Astrocyte (in vitro differentiated cells and primary cell): ENCODE measurements at regions not wholly inside any gene's neighbourhood (a gene's known extent, or its start where the extent isn't known, plus 50 kb on each side); places are given as distances from the start of the nearest gene placed in this dataset.

Experiments used
- DNase-seq: peaks from one replicate; pipeline ENCODE4 v3.0.0-alpha.2; 2010; ENCODE audit warnings: low read depth
- FAIRE-seq: peaks from 2 replicates; lab custom pipeline; 2011; peaks lifted over from hg19 to GRCh38; lab: Jason Lieb, UNC
- H2AFZ ChIP-seq: 2 replicates; pipeline ENCODE4 v1.6.0; 2012; ENCODE audit warnings: low read depth, low read length, inconsistent platforms
- H3K27ac ChIP-seq: 2 replicates; pipeline ENCODE4 v1.5.1; 2011; ENCODE audit warnings: low read depth, low read length, inconsistent platforms
- H3K27me3 ChIP-seq: 2 replicates; pipeline ENCODE4 v1.6.0; 2011; ENCODE audit warnings: low read length, inconsistent platforms; ENCODE audit not compliant: insufficient read depth
- H3K36me3 ChIP-seq: 2 replicates; pipeline ENCODE4 v1.5.1; 2011; ENCODE audit warnings: low read length, inconsistent platforms; ENCODE audit not compliant: insufficient read depth
- H3K4me1 ChIP-seq: 2 replicates; pipeline ENCODE4 v1.5.1; 2011; ENCODE audit warnings: low read length, inconsistent platforms; ENCODE audit not compliant: insufficient read depth
- H3K4me2 ChIP-seq: 2 replicates; pipeline ENCODE4 v1.6.0; 2012; ENCODE audit warnings: low read length, inconsistent platforms
- H3K4me3 ChIP-seq: 2 replicates; pipeline ENCODE4 v1.5.1; 2011; ENCODE audit warnings: low read depth, mild to moderate bottlenecking, low read length, inconsistent platforms; ENCODE audit not compliant: insufficient read depth
- H3K79me2 ChIP-seq: 2 replicates; pipeline ENCODE4 v1.6.0; 2012; ENCODE audit warnings: mild to moderate bottlenecking, low read length, inconsistent platforms; ENCODE audit not compliant: insufficient read depth
- H3K9ac ChIP-seq: 2 replicates; pipeline ENCODE4 v1.6.0; 2012; ENCODE audit warnings: mild to moderate bottlenecking, low read length, inconsistent platforms
- H3K9me3 ChIP-seq: 2 replicates; pipeline ENCODE4 v1.5.1; 2012; ENCODE audit warnings: low read depth, mild to moderate bottlenecking, low read length, inconsistent platforms; ENCODE audit not compliant: insufficient read depth
- H4K20me1 ChIP-seq: 2 replicates; pipeline ENCODE4 v1.6.0; 2012; ENCODE audit warnings: low read length, inconsistent platforms; ENCODE audit not compliant: insufficient read depth
- H3K27ac Mint-ChIP-seq: one replicate; pipeline ENCODE4 v1.8.0; 2021; ENCODE audit warnings: mild to moderate bottlenecking, mixed read lengths; ENCODE audit not compliant: unreplicated experiment
- H3K27me3 Mint-ChIP-seq: one replicate; pipeline ENCODE4 v1.8.0; 2021; ENCODE audit warnings: low read depth, mixed read lengths; ENCODE audit not compliant: unreplicated experiment
- H3K36me3 Mint-ChIP-seq: one replicate; pipeline ENCODE4 v1.8.0; 2021; ENCODE audit warnings: low read depth, mixed read lengths; ENCODE audit not compliant: unreplicated experiment
- H3K4me1 Mint-ChIP-seq: one replicate; pipeline ENCODE4 v1.8.0; 2021; ENCODE audit warnings: low read depth, mixed read lengths; ENCODE audit not compliant: unreplicated experiment
- H3K4me3 Mint-ChIP-seq: one replicate; pipeline ENCODE4 v1.8.0; 2021; ENCODE audit warnings: mild to moderate bottlenecking, moderate library complexity, mixed read lengths; ENCODE audit not compliant: unreplicated experiment
- H3K9me3 Mint-ChIP-seq: one replicate; pipeline ENCODE4 v1.8.0; 2021; ENCODE audit warnings: mild to moderate bottlenecking, mixed read lengths; ENCODE audit not compliant: unreplicated experiment
- EZH2 ChIP-seq: IDR thresholded peaks from 2 replicates; pipeline ENCODE4 v1.6.1; 2012; ENCODE audit warnings: mild to moderate bottlenecking, low read length, inconsistent platforms; ENCODE audit not compliant: insufficient read depth
- TF ChIP-seq, protein P1 (sequence below): IDR thresholded peaks from 2 replicates; pipeline ENCODE4 v1.5.1; 2011; ENCODE audit warnings: low read depth, mild to moderate bottlenecking, inconsistent platforms, low read length, moderate library complexity; ENCODE audit not compliant: insufficient read depth

DNA sequence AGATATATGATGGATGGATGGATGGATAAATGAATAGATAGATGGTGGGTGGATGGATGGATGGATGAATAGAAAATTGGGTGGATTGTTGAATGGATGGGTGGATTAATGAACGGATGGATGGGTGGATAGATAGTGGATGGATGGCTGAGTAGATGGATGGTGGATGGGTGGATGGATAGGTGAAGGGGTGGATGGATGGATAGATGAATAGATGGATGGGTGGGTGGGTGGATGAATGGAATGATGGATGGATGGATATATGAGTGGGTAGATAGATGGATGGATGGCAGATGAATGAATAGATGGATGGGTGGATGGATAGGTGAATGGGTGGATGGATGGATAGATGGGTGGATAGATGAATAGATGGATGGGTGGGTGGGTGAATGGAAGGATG, 80.7 kb upstream of the NEDD9 start:
- H3K27ac ChIP-seq: no peak overlapping the region
- no peak for FAIRE-seq

DNA sequence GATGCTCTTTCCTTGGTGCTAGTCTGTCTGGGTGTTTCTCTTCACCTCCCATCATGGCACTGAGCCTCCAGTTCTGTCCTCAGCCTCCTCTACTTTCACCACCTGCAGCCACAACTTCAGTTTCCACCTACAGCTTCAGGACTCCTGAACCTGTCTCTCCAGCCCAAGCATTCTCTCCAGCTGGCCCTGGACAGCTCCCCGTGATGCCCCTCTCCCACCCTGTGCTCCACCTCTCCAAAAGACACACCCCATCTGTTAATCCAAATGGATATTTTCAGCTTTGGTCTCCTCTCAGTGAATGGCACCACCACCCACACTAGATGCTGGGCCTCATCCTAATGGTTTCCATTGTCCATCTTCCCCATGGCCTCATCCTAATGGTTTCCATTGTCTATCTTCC, 79.5 kb upstream of the NEDD9 start:
- Mint-ChIP-seq H3K27me3 (peaks cover 3% of the 10 kb centered on the region), H3K27ac (no peak overlapping the region), H3K36me3 (no peaks in the 10 kb centered on the region), H3K4me1 (peaks cover 17% of the 10 kb centered on the region), H3K9me3 (peaks cover 9% of the 10 kb centered on the region), H3K4me3 (no peak overlapping the region)
- Histone ChIP-seq H3K27ac (no peak overlapping the region), H3K4me2 (no peak overlapping the region), H3K4me3 (no peak overlapping the region), H3K79me2 (no peaks in the 10 kb centered on the region), H3K9me3 (no peaks in the 10 kb centered on the region), H3K9ac (no peak overlapping the region), H3K4me1 (peaks cover 15% of the 10 kb centered on the region), H3K27me3 (no peaks in the 10 kb centered on the region), H3K36me3 (no peaks in the 10 kb centered on the region), H4K20me1 (no peaks in the 10 kb centered on the region), H2AFZ (no peak overlapping the region)
- DNase-seq: no peak
- FAIRE-seq: no peak
- TF ChIP-seq, protein P1, sequence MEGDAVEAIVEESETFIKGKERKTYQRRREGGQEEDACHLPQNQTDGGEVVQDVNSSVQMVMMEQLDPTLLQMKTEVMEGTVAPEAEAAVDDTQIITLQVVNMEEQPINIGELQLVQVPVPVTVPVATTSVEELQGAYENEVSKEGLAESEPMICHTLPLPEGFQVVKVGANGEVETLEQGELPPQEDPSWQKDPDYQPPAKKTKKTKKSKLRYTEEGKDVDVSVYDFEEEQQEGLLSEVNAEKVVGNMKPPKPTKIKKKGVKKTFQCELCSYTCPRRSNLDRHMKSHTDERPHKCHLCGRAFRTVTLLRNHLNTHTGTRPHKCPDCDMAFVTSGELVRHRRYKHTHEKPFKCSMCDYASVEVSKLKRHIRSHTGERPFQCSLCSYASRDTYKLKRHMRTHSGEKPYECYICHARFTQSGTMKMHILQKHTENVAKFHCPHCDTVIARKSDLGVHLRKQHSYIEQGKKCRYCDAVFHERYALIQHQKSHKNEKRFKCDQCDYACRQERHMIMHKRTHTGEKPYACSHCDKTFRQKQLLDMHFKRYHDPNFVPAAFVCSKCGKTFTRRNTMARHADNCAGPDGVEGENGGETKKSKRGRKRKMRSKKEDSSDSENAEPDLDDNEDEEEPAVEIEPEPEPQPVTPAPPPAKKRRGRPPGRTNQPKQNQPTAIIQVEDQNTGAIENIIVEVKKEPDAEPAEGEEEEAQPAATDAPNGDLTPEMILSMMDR: no peak
- no peak for TF ChIP-seq EZH2

More for the DNA sequence above, 80.7 kb upstream of the NEDD9 start:
- Mint-ChIP-seq H3K27ac (no peak overlapping the region), H3K4me3 (no peak overlapping the region), H3K9me3 (peaks cover 9% of the 10 kb centered on the region), H3K27me3 (peaks cover 3% of the 10 kb centered on the region), H3K36me3 (no peaks in the 10 kb centered on the region), H3K4me1 (peaks cover 21% of the 10 kb centered on the region)
- Histone ChIP-seq H3K9ac (no peak overlapping the region), H3K79me2 (no peaks in the 10 kb centered on the region), H3K4me1 (peaks cover 23% of the 10 kb centered on the region), H4K20me1 (no peaks in the 10 kb centered on the region), H3K36me3 (no peaks in the 10 kb centered on the region), H2AFZ (no peak overlapping the region), H3K4me2 (no peak overlapping the region), H3K4me3 (no peak overlapping the region), H3K9me3 (no peaks in the 10 kb centered on the region), H3K27me3 (no peaks in the 10 kb centered on the region)
- no peak for TF ChIP-seq EZH2
- DNase-seq: no peak

DNA sequence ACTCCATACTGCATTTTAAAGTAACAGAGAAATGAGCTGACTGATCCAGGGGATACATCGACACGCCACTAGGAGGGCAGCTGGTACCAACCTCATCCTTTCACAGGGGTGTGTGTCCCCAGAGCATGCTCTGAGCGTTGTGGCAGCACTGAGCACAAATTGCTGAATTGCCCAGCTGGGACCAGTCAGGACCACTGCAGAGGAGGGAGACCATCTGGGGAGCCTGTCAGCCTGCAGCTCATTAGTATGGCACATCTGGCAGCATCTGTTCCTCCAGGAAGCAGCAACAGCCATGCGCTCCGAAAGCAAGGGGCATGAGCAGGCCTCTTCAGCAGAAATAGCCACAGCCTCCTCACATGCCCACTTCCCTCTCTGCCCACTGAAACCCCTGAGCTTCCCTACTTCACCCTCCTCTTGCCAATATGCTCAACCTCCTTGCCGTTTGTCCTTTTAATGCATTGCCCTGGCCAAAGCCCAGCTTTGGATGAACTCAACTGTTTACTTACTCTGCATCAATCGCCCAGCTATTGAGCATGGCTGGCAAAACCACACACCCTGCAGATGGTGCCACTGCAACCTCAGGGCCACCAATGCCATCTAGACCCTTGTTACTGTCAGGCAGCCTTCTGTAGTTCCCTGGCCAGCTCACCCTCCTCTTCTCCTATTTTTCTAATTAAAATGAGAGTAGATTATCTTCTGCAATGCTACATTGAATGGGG, 77.6 kb upstream of the NEDD9 start:
- DNase-seq: no peak
- no peaks in the 10 kb centered on the region for H3K9me3 ChIP-seq
- no peaks in the 10 kb centered on the region for H3K4me1 ChIP-seq
- Mint-ChIP-seq H3K27ac (no peak overlapping the region), H3K4me3 (no peak overlapping the region), H3K36me3 (no peaks in the 10 kb centered on the region), H3K9me3 (peaks cover 9% of the 10 kb centered on the region), H3K27me3 (peaks cover 3% of the 10 kb centered on the region), H3K4me1 (peaks cover 6% of the 10 kb centered on the region)
- H4K20me1 ChIP-seq: no peaks in the 10 kb centered on the region
- no peak for FAIRE-seq
- no peak for TF ChIP-seq EZH2
- TF ChIP-seq, protein P1: no peak
- H3K9ac ChIP-seq: no peak overlapping the region
- no peak overlapping the region for H3K4me2 ChIP-seq
- H2AFZ ChIP-seq: no peak overlapping the region
- H3K79me2 ChIP-seq: no peaks in the 10 kb centered on the region
- H3K4me3 ChIP-seq: no peak overlapping the region
- H3K27me3 ChIP-seq: no peaks in the 10 kb centered on the region
- H3K36me3 ChIP-seq: no peaks in the 10 kb centered on the region
- no peak overlapping the region for H3K27ac ChIP-seq
